MM.1S (cell line): ENCODE measurements at regions not wholly inside any gene's neighbourhood (a gene's known extent, or its start where the extent isn't known, plus 50 kb on each side); places are given as distances from the start of the nearest gene placed in this dataset.

Experiments used
- DNase-seq: peaks from one replicate; pipeline ENCODE4 v3.0.0-alpha.2; 2015
- H2AFZ ChIP-seq: fragments of 300-600 bp; sonication (generic); 2 replicates; pipeline ENCODE4 v1.6.0; 2016; ENCODE audit warnings: antibody characterized with exemption, low read length
- H3F3A ChIP-seq: fragments of 300-600 bp; sonication (generic); 2 replicates; pipeline ENCODE4 v1.6.1; 2016; ENCODE audit warnings: mild to moderate bottlenecking, antibody characterized with exemption, low read length, moderate library complexity, mixed read lengths; ENCODE audit not compliant: insufficient read depth
- H3K27ac ChIP-seq: fragments of 300-600 bp; sonication (generic); 2 replicates; pipeline ENCODE4 v1.5.1; 2016; ENCODE audit warnings: mild to moderate bottlenecking, low read length
- H3K27me3 ChIP-seq: fragments of 300-600 bp; sonication (generic); replicated peaks from 2 replicates; pipeline ENCODE4 v1.6.0; 2016; ENCODE audit warnings: low read length; ENCODE audit not compliant: insufficient read depth
- H3K36me3 ChIP-seq: fragments of 300-600 bp; sonication (generic); replicated peaks from 2 replicates; pipeline ENCODE4 v1.6.1; 2016; ENCODE audit warnings: mild to moderate bottlenecking, low read length, mixed read lengths; ENCODE audit not compliant: insufficient read depth
- H3K4me1 ChIP-seq: fragments of 300-600 bp; sonication (generic); 2 replicates; pipeline ENCODE4 v1.6.1; 2016; ENCODE audit warnings: low read length, mixed read lengths
- H3K4me2 ChIP-seq: fragments of 300-600 bp; sonication (generic); 2 replicates; pipeline ENCODE4 v1.6.0; 2016; ENCODE audit warnings: low read depth, low read length
- H3K4me3 ChIP-seq: fragments of 300-600 bp; sonication (generic); 2 replicates; pipeline ENCODE4 v1.5.1; 2016; ENCODE audit warnings: low read length, mixed read lengths
- H3K79me2 ChIP-seq: fragments of 300-600 bp; sonication (generic); 2 replicates; pipeline ENCODE4 v1.6.1; 2016; ENCODE audit warnings: mixed run types, low read length, mixed read lengths
- H3K9ac ChIP-seq: fragments of 300-600 bp; sonication (generic); 2 replicates; pipeline ENCODE4 v1.6.1; 2016; ENCODE audit warnings: low read length, mixed read lengths
- H3K9me2 ChIP-seq: fragments of 300-600 bp; sonication (generic); replicated peaks from 2 replicates; pipeline ENCODE4 v1.6.1; 2016; ENCODE audit warnings: mild to moderate bottlenecking, low read length, mixed read lengths; ENCODE audit not compliant: insufficient read depth
- H3K9me3 ChIP-seq: fragments of 300-600 bp; sonication (generic); replicated peaks from 2 replicates; pipeline ENCODE4 v1.6.1; 2016; ENCODE audit warnings: mild to moderate bottlenecking, low read length, mixed read lengths; ENCODE audit not compliant: insufficient read depth
- H4K20me1 ChIP-seq: fragments of 300-600 bp; sonication (generic); 2 replicates; pipeline ENCODE4 v1.6.1; 2016; ENCODE audit warnings: mild to moderate bottlenecking, low read length, moderate library complexity, mixed read lengths; ENCODE audit not compliant: insufficient read depth
- CTCF ChIP-seq: fragments of 300-600 bp; sonication (generic); IDR thresholded peaks from 2 replicates; pipeline ENCODE4 v1.5.1; 2016; ENCODE audit warnings: antibody characterized with exemption, low read length, mixed read lengths
- EZH2 ChIP-seq: fragments of 300-600 bp; sonication (generic); optimal IDR thresholded peaks from 2 replicates; pipeline ENCODE3; 2017; ENCODE audit warnings: low read depth, mild to moderate bottlenecking, antibody characterized with exemption, low read length, mixed read lengths
- EZH2phosphoT487 ChIP-seq: fragments of 300-600 bp; sonication (generic); IDR thresholded peaks from 2 replicates; pipeline ENCODE4 v1.6.1; 2018; ENCODE audit warnings: antibody characterized with exemption, low read length

- H3K9me2 ChIP-seq, result no peaks in the 10 kb centered on the region
- DNase-seq, result no peak
- H3K27ac ChIP-seq, result no peak overlapping the region
- no peak overlapping the region for H3K4me2 ChIP-seq
- TF ChIP-seq EZH2, result no peak
- TF ChIP-seq EZH2phosphoT487, result no peak
- TF ChIP-seq CTCF, result no peak
- H3K79me2 ChIP-seq, result no peaks in the 10 kb centered on the region
- no peak overlapping the region for H2AFZ ChIP-seq
- no peak overlapping the region for H3K4me3 ChIP-seq
- H3K9ac ChIP-seq, result no peak overlapping the region
- no peaks in the 10 kb centered on the region for H3K4me1 ChIP-seq
- no peaks in the 10 kb centered on the region for H3K27me3 ChIP-seq
- no peaks in the 10 kb centered on the region for H3K9me3 ChIP-seq
- no peaks in the 10 kb centered on the region for H4K20me1 ChIP-seq
- H3K36me3 ChIP-seq, result no peaks in the 10 kb centered on the region
- H3F3A ChIP-seq, result no peaks in the 10 kb centered on the region
Measured at GRCh38 chr5:125181159-125181558, 434.7 kb upstream of the ZNF608 start.

- Histone ChIP-seq H3K4me3 (no peak overlapping the region), H3K27me3 (no peaks in the 10 kb centered on the region), H3K4me1 (no peaks in the 10 kb centered on the region), H3K9ac (no peak overlapping the region), H3K9me2 (no peaks in the 10 kb centered on the region), H4K20me1 (no peaks in the 10 kb centered on the region), H2AFZ (no peak overlapping the region), H3F3A (no peaks in the 10 kb centered on the region), H3K36me3 (no peaks in the 10 kb centered on the region), H3K27ac (no peak overlapping the region), H3K9me3 (no peaks in the 10 kb centered on the region), H3K4me2 (no peak overlapping the region), H3K79me2 (no peaks in the 10 kb centered on the region)
- DNase-seq, result no peak
- TF ChIP-seq EZH2 (no peak), EZH2phosphoT487 (no peak), CTCF (no peak)
Measured at GRCh38 chr5:125181955-125182354, 435.5 kb upstream of the ZNF608 start.

GRCh38 chr5:125185740-125186139 is 439.3 kb upstream of the ZNF608 start:
- H3K79me2 ChIP-seq, result no peaks in the 10 kb centered on the region
- no peak overlapping the region for H3K4me2 ChIP-seq
- no peaks in the 10 kb centered on the region for H3K9me3 ChIP-seq
- no peaks in the 10 kb centered on the region for H3K4me1 ChIP-seq
- no peak overlapping the region for H3K27ac ChIP-seq
- no peaks in the 10 kb centered on the region for H3K9me2 ChIP-seq
- H2AFZ ChIP-seq, result no peak overlapping the region
- no peak overlapping the region for H3K4me3 ChIP-seq
- TF ChIP-seq EZH2phosphoT487 (no peak), EZH2 (no peak), CTCF (no peak)
- H3K36me3 ChIP-seq, result no peaks in the 10 kb centered on the region
- no peak overlapping the region for H3K9ac ChIP-seq
- no peaks in the 10 kb centered on the region for H3F3A ChIP-seq
- no peak for DNase-seq
- H4K20me1 ChIP-seq, result no peaks in the 10 kb centered on the region
- no peaks in the 10 kb centered on the region for H3K27me3 ChIP-seq

- Histone ChIP-seq H3K4me2 (no peak overlapping the region), H2AFZ (no peak overlapping the region)
- no peak for DNase-seq
Measured at GRCh38 chr5:125186911-125187375, 440.5 kb upstream of the ZNF608 start.

More at GRCh38 chr5:125186911-125187375, 440.5 kb upstream of the ZNF608 start:
- H3K27me3 ChIP-seq, result no peaks in the 10 kb centered on the region
- H3K9me3 ChIP-seq, result no peaks in the 10 kb centered on the region
- no peak for TF ChIP-seq EZH2phosphoT487
- TF ChIP-seq EZH2, result no peak
- TF ChIP-seq CTCF, result no peak
- no peak overlapping the region for H3K27ac ChIP-seq
- H3F3A ChIP-seq, result no peaks in the 10 kb centered on the region
- H3K9me2 ChIP-seq, result no peaks in the 10 kb centered on the region
- H4K20me1 ChIP-seq, result no peaks in the 10 kb centered on the region
- no peaks in the 10 kb centered on the region for H3K79me2 ChIP-seq
- no peaks in the 10 kb centered on the region for H3K36me3 ChIP-seq
- H3K4me3 ChIP-seq, result no peak overlapping the region
- H3K9ac ChIP-seq, result no peak overlapping the region
- H3K4me1 ChIP-seq, result no peaks in the 10 kb centered on the region
